ENCODE measurements at regions not wholly inside any gene's neighbourhood (a gene's known extent, or its start where the extent isn't known, plus 50 kb on each side); places are given as distances from the start of the nearest gene placed in this dataset.

DNA sequence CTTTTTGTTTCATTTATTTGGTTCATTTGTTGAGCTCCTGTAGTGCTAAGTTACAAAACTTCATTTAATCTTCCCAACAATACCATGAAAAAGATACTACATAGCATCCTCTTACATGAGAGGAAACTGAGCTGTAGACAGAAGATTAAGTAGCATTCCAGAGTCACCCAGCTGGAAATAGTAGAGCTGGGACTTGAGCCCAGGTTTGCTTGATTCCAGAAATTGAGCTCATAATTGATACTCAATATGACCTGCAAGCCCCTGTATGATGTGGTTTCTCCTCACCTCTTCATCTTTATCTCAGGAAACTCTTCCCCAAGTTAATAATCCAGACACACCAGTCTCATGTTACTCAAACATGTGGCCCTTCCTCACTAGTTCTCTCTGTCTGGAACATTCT lies 87.0 kb upstream of the DAAM1 start:
- TF ChIP-seq, protein P1, sequence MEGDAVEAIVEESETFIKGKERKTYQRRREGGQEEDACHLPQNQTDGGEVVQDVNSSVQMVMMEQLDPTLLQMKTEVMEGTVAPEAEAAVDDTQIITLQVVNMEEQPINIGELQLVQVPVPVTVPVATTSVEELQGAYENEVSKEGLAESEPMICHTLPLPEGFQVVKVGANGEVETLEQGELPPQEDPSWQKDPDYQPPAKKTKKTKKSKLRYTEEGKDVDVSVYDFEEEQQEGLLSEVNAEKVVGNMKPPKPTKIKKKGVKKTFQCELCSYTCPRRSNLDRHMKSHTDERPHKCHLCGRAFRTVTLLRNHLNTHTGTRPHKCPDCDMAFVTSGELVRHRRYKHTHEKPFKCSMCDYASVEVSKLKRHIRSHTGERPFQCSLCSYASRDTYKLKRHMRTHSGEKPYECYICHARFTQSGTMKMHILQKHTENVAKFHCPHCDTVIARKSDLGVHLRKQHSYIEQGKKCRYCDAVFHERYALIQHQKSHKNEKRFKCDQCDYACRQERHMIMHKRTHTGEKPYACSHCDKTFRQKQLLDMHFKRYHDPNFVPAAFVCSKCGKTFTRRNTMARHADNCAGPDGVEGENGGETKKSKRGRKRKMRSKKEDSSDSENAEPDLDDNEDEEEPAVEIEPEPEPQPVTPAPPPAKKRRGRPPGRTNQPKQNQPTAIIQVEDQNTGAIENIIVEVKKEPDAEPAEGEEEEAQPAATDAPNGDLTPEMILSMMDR (IDR thresholded peaks at IDR 0.05) = no peak
- no peak for TF ChIP-seq EZH2 (IDR thresholded peaks at IDR 0.05; ENCODE audit: borderline replicate concordance, insufficient read depth, low read depth, low read length, poor library complexity, severe bottlenecking)

Measured in B cell (primary cell).